ENCODE measurements at regions not wholly inside any gene's neighbourhood (a gene's known extent, or its start where the extent isn't known, plus 50 kb on each side); places are given as distances from the start of the nearest gene placed in this dataset.
"Not testable (repeated sequence)": the region's sequence is repeated elsewhere in the genome, so short reads cannot be mapped to it uniquely, and the experiment has no call there.

- DNase-seq (ENCODE audit: low spot score): no peak
These were observed 71.6 kb downstream of the TFAP2A start for GRCh38 chr6:10343320-10343719.

- no peak for DNase-seq (ENCODE audit: low spot score)
These were observed 73.3 kb downstream of the TFAP2A start for GRCh38 chr6:10341605-10342004.

- no peak for DNase-seq (ENCODE audit: low spot score)
These were observed 76.7 kb downstream of the TFAP2A start for GRCh38 chr6:10338151-10338550.

GRCh38 chr6:10337376-10337775, 77.5 kb downstream of the TFAP2A start:
- DNase-seq (ENCODE audit: low spot score): not testable (repeated sequence)

GRCh38 chr6:10332111-10332510, 82.8 kb downstream of the TFAP2A start:
- no peak for DNase-seq (ENCODE audit: low spot score)

DNA sequence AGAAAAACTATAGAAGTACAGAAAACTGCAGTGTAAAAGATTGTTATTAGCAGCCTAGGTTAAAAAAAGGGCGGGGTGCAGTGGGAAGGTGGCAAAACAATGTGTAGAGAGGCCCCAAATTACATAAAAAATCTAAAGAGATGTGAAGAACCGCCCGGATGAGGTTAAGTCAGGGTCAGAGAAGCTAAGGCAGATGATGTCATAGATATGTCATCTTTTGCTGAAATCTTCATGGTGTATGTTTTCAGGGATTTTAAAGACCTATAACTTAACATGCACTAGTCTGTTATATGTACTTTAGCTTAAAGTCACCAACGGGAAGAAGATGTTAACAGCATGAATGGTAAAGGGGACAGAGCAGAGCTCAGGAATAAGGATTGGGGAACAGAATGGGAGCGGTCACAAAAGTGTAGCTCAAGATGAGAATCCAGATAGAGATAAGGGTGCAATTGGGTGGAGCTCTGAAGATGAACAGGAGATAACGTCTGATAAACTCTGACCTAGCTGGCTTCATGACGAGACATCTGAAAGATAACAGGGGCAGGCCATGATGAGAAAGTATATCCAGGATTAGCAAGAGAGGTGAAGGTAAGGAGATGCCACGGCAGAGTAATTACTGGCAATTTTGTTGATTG, 83.4 kb downstream of the TFAP2A start:
- no peak for DNase-seq (ENCODE audit: low spot score)

GRCh38 chr6:10330515-10330914, 84.4 kb downstream of the TFAP2A start:
- no peak for DNase-seq (ENCODE audit: low spot score)

DNA sequence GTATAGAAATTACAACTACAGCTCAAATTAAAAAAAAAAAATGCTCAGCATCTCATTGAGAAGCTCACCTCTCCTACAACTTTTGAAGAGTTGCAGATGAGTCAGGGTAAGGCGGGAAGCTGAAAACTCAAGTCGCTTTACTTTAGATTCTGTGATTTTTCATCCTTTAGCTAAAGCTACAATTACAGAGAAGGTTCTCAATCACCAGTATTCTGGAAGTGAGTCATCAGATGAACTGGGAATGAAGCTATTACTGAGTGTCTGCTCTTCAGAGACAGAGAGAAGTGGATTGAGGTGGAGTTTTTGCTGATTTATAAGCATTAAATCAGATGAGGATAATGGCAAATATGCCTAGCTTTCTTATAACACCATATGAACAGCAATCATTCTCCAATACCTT, 91.9 kb downstream of the TFAP2A start:
- no peak for DNase-seq (ENCODE audit: low spot score)

GRCh38 chr6:10320291-10320690, 94.6 kb downstream of the TFAP2A start:
- no peak for DNase-seq (ENCODE audit: low spot score)

DNA sequence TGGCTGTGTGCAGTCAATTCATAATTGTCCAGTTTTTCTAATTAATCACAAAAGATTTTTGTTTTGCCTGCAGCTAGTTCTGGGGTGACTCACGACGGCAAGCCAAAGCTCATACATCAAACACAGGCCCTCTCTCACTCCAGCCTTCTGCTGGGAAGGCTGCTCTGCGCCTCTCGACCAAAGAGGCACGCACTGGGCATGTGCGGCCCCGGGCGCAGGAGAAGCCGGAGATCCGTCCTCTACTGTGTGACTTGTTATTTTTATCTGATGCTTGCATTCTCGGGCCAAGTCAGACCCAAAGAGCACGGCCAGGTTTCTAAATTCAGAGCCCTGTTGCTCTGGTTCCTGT, 98.5 kb downstream of the TFAP2A start:
- no peak for DNase-seq (ENCODE audit: low spot score)

GRCh38 chr6:10315658-10316372, 99.1 kb downstream of the TFAP2A start:
- no peak for DNase-seq (ENCODE audit: low spot score)

DNA sequence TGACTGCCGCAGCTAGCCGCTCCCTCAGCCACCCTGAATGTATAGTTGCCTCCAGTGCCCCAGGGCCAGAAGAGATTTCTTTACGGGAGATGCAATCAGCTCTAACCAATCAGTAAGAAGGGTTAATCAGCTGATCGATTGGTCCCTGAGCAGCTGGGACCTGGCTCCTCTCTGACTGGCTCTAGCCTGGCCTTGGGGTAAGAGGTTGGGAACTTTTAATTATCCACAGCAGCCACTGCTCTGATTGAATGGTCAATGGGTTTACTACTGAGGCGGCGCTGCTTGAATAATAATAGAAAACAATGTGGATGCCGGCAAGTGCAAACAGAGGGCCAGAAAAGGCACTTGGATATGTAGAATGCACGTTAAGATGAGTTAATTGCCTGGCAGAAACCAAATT, 99.8 kb downstream of the TFAP2A start:
- DNase-seq (ENCODE audit: low spot score): no peak

- DNase-seq (ENCODE audit: low spot score): no peak
These were observed 100.5 kb downstream of the TFAP2A start for GRCh38 chr6:10314163-10314955.

GRCh38 chr6:10313799-10314162, 101.1 kb downstream of the TFAP2A start:
- DNase-seq (ENCODE audit: low spot score): no peak

DNA sequence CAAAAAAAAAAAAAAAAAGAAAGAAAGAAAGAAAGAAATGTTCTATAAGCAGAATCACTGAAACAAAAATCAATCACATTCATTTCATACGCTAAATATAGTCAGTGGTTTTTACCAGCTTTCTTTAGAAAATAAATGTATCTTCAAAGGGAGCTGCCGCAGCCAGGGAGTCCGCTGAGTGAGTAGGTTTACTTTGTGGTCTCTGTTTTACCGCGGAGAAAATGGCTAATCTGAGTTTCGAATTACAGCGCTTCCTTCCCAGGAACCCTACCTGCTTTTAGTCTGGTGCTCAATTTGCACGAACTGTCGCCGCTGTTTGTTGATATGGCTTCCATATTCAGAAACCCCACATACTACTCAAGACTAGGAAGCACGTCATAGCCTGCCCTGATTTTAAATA, 102.4 kb downstream of the TFAP2A start:
- no peak for DNase-seq (ENCODE audit: low spot score)

GRCh38 chr6:10311546-10312405, 103.1 kb downstream of the TFAP2A start:
- DNase-seq (ENCODE audit: low spot score): not testable (repeated sequence)

DNA sequence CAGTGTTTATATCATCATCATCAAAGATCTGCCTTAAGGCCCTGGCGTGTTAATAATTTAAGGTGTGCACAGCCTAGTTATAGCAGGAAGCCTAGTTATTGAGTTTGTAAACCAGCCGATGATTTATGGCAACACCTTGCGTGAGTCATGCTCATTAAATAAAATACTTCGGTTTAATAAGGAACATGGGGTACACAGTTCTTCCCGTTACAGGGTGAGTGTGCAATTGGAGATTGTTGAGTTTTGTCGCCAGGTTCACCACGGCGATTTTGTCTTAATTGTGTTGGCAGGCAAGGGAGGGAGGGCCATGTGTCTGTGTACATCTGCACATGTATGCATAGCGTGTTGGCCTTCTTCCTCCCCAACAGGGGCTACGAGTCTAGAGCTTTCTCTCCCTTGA, 104.0 kb downstream of the TFAP2A start:
- no peak for DNase-seq (ENCODE audit: low spot score)

DNA sequence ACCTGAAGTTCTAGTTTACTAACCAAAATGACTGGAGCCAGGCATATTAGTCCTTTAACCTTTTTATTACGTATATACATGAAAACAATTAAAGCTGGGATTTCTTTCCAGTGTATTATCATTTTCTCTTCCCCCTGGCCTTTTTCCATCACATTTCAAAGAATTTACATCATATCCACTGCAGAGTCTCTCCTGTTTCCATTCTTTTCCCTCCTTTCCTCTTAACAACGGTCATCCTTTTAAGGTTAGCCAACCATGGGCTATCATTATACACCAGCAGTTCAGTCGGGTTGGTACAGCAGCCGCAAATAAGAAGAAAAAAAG, 104.6 kb downstream of the TFAP2A start:
- DNase-seq (ENCODE audit: low spot score): no peak

DNA sequence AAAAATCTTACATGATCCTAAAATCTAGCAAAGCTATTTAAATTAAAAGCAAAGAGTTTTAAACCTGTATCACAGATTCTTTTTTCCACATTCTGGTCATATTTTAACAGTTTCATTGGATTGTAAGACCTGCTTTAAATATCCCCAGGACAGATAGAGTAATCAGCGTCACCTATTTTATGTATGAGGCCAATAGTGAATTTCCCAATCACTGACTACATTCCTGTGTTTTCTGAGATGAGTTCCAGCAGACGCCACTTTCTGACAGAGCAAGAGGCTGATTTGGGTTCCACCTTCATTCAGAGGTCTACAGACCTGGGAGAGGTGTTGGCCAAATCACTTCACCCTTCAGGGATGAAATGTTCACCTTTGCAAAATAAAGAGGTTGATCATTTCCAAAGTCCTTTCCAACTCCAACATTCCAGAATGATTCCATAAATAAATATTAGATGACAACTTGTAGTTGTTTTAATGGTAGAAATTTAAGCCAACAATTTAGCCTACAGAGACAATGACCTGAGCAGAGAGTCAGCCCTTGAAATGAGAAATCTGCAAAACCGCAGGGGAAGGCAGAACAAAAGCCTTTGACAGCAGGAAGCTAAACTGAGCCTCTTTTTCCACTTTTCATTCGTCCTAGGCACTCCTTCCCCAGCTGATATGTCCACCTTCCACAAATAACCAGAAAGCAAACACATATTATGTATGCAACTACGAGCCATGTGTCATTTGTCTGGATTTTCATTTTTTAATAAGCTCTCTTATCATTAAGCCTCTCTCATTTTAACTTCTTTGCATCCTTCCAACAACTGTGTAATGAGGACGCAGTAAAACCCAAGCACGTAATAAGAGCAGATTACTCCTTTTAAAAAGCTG, 105.2 kb downstream of the TFAP2A start:
- no peak for DNase-seq (ENCODE audit: low spot score)

- no peak for DNase-seq (ENCODE audit: low spot score)
These were observed 107.4 kb downstream of the TFAP2A start for GRCh38 chr6:10307476-10307875.

DNA sequence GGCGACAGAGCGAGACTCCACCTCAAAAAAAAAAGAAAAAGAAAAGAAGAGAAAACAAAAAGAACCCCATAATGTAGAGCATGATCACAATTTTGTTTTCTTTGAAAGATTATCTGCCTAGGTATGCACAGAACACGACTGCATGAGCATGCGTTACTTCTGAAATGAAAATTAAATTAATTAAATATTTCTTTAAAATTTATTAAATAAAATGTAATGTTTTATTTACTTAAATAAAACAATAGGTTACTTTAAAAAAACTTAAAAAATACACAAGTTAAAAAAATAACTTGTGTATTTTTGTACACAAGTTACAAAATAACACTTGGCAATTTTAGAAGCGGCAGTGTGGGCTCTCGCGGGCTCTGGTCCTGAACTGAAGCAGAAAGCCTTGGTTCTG, 107.8 kb downstream of the TFAP2A start:
- DNase-seq (ENCODE audit: low spot score): no peak
